ENCODE measurements at regions not wholly inside any gene's neighbourhood (a gene's known extent, or its start where the extent isn't known, plus 50 kb on each side); places are given as distances from the start of the nearest gene placed in this dataset.

- no peak overlapping the region for H3K27ac ChIP-seq
- H2AFZ ChIP-seq: no peak overlapping the region
- no peak overlapping the region for H3K4me2 ChIP-seq (ENCODE audit: unreplicated experiment)
- H3K9me2 ChIP-seq (ENCODE audit: insufficient read depth): no peaks in the 10 kb centered on the region
- no peaks in the 10 kb centered on the region for H4K20me1 ChIP-seq (ENCODE audit: insufficient read depth)
- TF ChIP-seq EZH2 (IDR thresholded peaks at IDR 0.05; ENCODE audit: insufficient read depth, poor library complexity, severe bottlenecking): no peak
- no peak for TF ChIP-seq EZH2phosphoT487 (IDR thresholded peaks at IDR 0.05; ENCODE audit: insufficient read depth, low read depth)
- no peaks in the 10 kb centered on the region for H3K79me2 ChIP-seq (ENCODE audit: insufficient read depth)
- H3F3A ChIP-seq (ENCODE audit: insufficient read depth): no peaks in the 10 kb centered on the region
- 52 to 59% methylated on average over 3 of the region's 3 CpGs for WGBS, 2 experiments (ENCODE audit: low coverage in 1 of 2, low lambda C conversion rate in 2 of 2, missing lambda C conversion rate in 2 of 2)
- no peaks in the 10 kb centered on the region for H3K36me3 ChIP-seq (ENCODE audit: low read depth)
- no peaks in the 10 kb centered on the region for H3K27me3 ChIP-seq (replicated peaks; ENCODE audit: insufficient read depth)
- no peaks in the 10 kb centered on the region for H3K9me3 ChIP-seq (ENCODE audit: low read depth)
- no peak overlapping the region for H3K9ac ChIP-seq
- 0 out of 2 replicates have a peak, but pooled peaks cover 7% of the 10 kb centered on the region for H3K4me1 ChIP-seq (ENCODE audit: insufficient read depth)
- no peak overlapping the region for H3K4me3 ChIP-seq
- DNase-seq: no peak
- in situ Hi-C loops (cut with MboI): no loop called here
These were observed 665.8 kb upstream of the CAMK1G start for GRCh38 chr1:208917723-208918122.

GRCh38 chr1:208918160-208918559 is 665.4 kb upstream of the CAMK1G start:
- no peaks in the 10 kb centered on the region for H4K20me1 ChIP-seq (ENCODE audit: insufficient read depth)
- H3K79me2 ChIP-seq (ENCODE audit: insufficient read depth): no peaks in the 10 kb centered on the region
- DNase-seq: no peak
- in situ Hi-C loops (cut with MboI): no loop called here
- H3K9me2 ChIP-seq (ENCODE audit: insufficient read depth): no peaks in the 10 kb centered on the region
- 0 out of 2 replicates have a peak, but pooled peaks cover 7% of the 10 kb centered on the region for H3K4me1 ChIP-seq (ENCODE audit: insufficient read depth)
- H3K36me3 ChIP-seq (ENCODE audit: low read depth): no peaks in the 10 kb centered on the region
- no peak overlapping the region for H3K4me2 ChIP-seq (ENCODE audit: unreplicated experiment)
- no peak overlapping the region for H3K9ac ChIP-seq
- no peak overlapping the region for H3K4me3 ChIP-seq
- TF ChIP-seq EZH2phosphoT487 (IDR thresholded peaks at IDR 0.05; ENCODE audit: insufficient read depth, low read depth) (no peak), EZH2 (IDR thresholded peaks at IDR 0.05; ENCODE audit: insufficient read depth, poor library complexity, severe bottlenecking) (no peak)
- H3K27me3 ChIP-seq (replicated peaks; ENCODE audit: insufficient read depth): no peaks in the 10 kb centered on the region
- H3K27ac ChIP-seq: no peak overlapping the region
- H3F3A ChIP-seq (ENCODE audit: insufficient read depth): no peaks in the 10 kb centered on the region
- H2AFZ ChIP-seq: no peak overlapping the region
- H3K9me3 ChIP-seq (ENCODE audit: low read depth): no peaks in the 10 kb centered on the region

- 25 to 44% methylated on average over 2 of the region's 2 CpGs for WGBS, 2 experiments (ENCODE audit: low coverage in 1 of 2, low lambda C conversion rate in 2 of 2, missing lambda C conversion rate in 2 of 2)
- in situ Hi-C loops (cut with MboI): no loop called here
- no peak for TF ChIP-seq EZH2phosphoT487 (IDR thresholded peaks at IDR 0.05; ENCODE audit: insufficient read depth, low read depth)
- TF ChIP-seq EZH2 (IDR thresholded peaks at IDR 0.05; ENCODE audit: insufficient read depth, poor library complexity, severe bottlenecking): no peak
These were observed 664.1 kb upstream of the CAMK1G start for GRCh38 chr1:208919371-208919770.

GRCh38 chr1:208921259-208921658 is 662.3 kb upstream of the CAMK1G start:
- Histone ChIP-seq H3K79me2 (ENCODE audit: insufficient read depth) (no peaks in the 10 kb centered on the region), H3K27me3 (replicated peaks; ENCODE audit: insufficient read depth) (no peaks in the 10 kb centered on the region), H3K4me2 (ENCODE audit: unreplicated experiment) (no peak overlapping the region), H3K9me3 (ENCODE audit: low read depth) (no peaks in the 10 kb centered on the region), H4K20me1 (ENCODE audit: insufficient read depth) (no peaks in the 10 kb centered on the region), H3K4me1 (ENCODE audit: insufficient read depth) (0 out of 2 replicates have a peak, but pooled peaks cover 7% of the 10 kb centered on the region), H2AFZ (no peak overlapping the region), H3K36me3 (ENCODE audit: low read depth) (no peaks in the 10 kb centered on the region), H3K9ac (no peak overlapping the region), H3K9me2 (ENCODE audit: insufficient read depth) (no peaks in the 10 kb centered on the region), H3F3A (ENCODE audit: insufficient read depth) (no peaks in the 10 kb centered on the region), H3K4me3 (no peak overlapping the region), H3K27ac (no peak overlapping the region)
- DNase-seq: peak; percentile 32
- 32 to 46% methylated on average over 1 of the region's 1 CpG for WGBS, 2 experiments (ENCODE audit: low coverage in 1 of 2, low lambda C conversion rate in 2 of 2, missing lambda C conversion rate in 2 of 2)
- TF ChIP-seq EZH2phosphoT487 (IDR thresholded peaks at IDR 0.05; ENCODE audit: insufficient read depth, low read depth) (no peak), EZH2 (IDR thresholded peaks at IDR 0.05; ENCODE audit: insufficient read depth, poor library complexity, severe bottlenecking) (no peak)
- in situ Hi-C loops (cut with MboI): no loop called here

More at GRCh38 chr1:208919371-208919770, 664.1 kb upstream of the CAMK1G start:
- Histone ChIP-seq H3K4me1 (ENCODE audit: insufficient read depth) (0 out of 2 replicates have a peak, but pooled peaks cover 7% of the 10 kb centered on the region), H3K9me3 (ENCODE audit: low read depth) (no peaks in the 10 kb centered on the region), H3K9me2 (ENCODE audit: insufficient read depth) (no peaks in the 10 kb centered on the region), H4K20me1 (ENCODE audit: insufficient read depth) (no peaks in the 10 kb centered on the region), H3K27me3 (replicated peaks; ENCODE audit: insufficient read depth) (no peaks in the 10 kb centered on the region), H3K9ac (no peak overlapping the region), H3K79me2 (ENCODE audit: insufficient read depth) (no peaks in the 10 kb centered on the region), H3F3A (ENCODE audit: insufficient read depth) (no peaks in the 10 kb centered on the region), H3K4me3 (no peak overlapping the region), H3K27ac (no peak overlapping the region), H2AFZ (no peak overlapping the region), H3K4me2 (ENCODE audit: unreplicated experiment) (no peak overlapping the region), H3K36me3 (ENCODE audit: low read depth) (no peaks in the 10 kb centered on the region)
- DNase-seq: peak; percentile 55

GRCh38 chr1:208923456-208923855 is 660.1 kb upstream of the CAMK1G start:
- no peak overlapping the region for H3K9ac ChIP-seq
- no peak overlapping the region for H3K4me2 ChIP-seq (ENCODE audit: unreplicated experiment)
- in situ Hi-C loops (cut with MboI): no loop called here
- peak; percentile 39 for DNase-seq
- H3F3A ChIP-seq (ENCODE audit: insufficient read depth): no peaks in the 10 kb centered on the region
- H3K9me2 ChIP-seq (ENCODE audit: insufficient read depth): no peaks in the 10 kb centered on the region
- H2AFZ ChIP-seq: no peak overlapping the region
- H3K27me3 ChIP-seq (replicated peaks; ENCODE audit: insufficient read depth): no peaks in the 10 kb centered on the region
- H3K4me3 ChIP-seq: no peak overlapping the region
- no peaks in the 10 kb centered on the region for H3K36me3 ChIP-seq (ENCODE audit: low read depth)
- WGBS, 2 experiments (ENCODE audit: low coverage in 1 of 2, low lambda C conversion rate in 2 of 2, missing lambda C conversion rate in 2 of 2): 29 to 34% methylated on average over 2 of the region's 2 CpGs
- H3K4me1 ChIP-seq (ENCODE audit: insufficient read depth): peaks cover 11% of the 10 kb centered on the region; the same call in 1 of the 2 replicates
- H3K9me3 ChIP-seq (ENCODE audit: low read depth): no peaks in the 10 kb centered on the region
- no peaks in the 10 kb centered on the region for H4K20me1 ChIP-seq (ENCODE audit: insufficient read depth)
- no peaks in the 10 kb centered on the region for H3K79me2 ChIP-seq (ENCODE audit: insufficient read depth)
- no peak overlapping the region for H3K27ac ChIP-seq
- TF ChIP-seq EZH2phosphoT487 (IDR thresholded peaks at IDR 0.05; ENCODE audit: insufficient read depth, low read depth): no peak
- no peak for TF ChIP-seq EZH2 (IDR thresholded peaks at IDR 0.05; ENCODE audit: insufficient read depth, poor library complexity, severe bottlenecking)
